ENCODE measurements at regions not wholly inside any gene's neighbourhood (a gene's known extent, or its start where the extent isn't known, plus 50 kb on each side); places are given as distances from the start of the nearest gene placed in this dataset.

- no peak for DNase-seq (ENCODE audit: low spot score)
These were observed 209.8 kb upstream of the CTAGE1 start for GRCh38 chr18:22627506-22627905.

- no peak for DNase-seq (ENCODE audit: low spot score)
These were observed 211.2 kb upstream of the CTAGE1 start for GRCh38 chr18:22628795-22629510.

DNA sequence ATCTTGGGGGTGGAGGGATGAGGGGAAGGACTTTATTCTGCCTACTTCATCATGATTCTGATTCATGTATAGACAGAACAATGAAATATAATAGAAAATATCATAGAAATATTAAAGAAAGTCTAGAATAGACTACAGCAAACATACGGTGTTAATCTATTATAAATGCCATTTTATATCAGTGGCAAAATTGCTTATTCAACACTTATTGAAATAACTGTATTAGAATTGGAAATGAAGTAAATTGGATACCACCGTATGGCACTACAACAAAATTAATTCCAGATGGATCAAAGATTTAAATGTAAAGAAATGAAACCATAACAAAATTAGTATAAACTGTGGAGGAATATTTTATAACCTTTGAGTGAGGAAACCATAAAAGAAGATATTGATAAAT is 213.3 kb upstream of the CTAGE1 start:
- DNase-seq (ENCODE audit: low spot score), result no peak

DNA sequence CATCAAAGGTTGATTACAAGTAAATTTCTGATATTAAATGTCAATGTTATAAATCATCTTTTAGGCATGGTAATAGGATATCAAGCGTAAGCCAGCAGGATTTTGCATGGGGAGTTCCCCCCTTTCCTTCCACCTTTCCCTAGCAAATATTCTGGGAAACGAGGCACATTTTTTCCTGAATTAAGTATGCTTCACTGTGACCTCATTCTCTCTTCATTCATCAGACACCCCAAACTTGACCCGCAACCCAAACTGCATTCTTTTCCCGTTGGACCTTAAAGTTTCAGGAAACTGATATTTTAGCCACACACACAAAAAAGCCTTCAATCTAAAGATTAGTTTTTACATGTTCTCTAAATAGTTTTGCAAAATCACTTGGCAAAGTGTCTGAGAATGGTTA is 214.5 kb upstream of the CTAGE1 start:
- no peak for DNase-seq (ENCODE audit: low spot score)

- DNase-seq (ENCODE audit: low spot score), result no peak
These were observed 216.7 kb upstream of the CTAGE1 start for GRCh38 chr18:22634464-22634863.

- no peak for DNase-seq (ENCODE audit: low spot score)
These were observed 220.1 kb upstream of the CTAGE1 start for GRCh38 chr18:22637787-22638186.

- no peak for DNase-seq (ENCODE audit: low spot score)
These were observed 221.3 kb upstream of the CTAGE1 start for GRCh38 chr18:22639026-22639463.

- DNase-seq (ENCODE audit: low spot score), result no peak
These were observed 221.8 kb upstream of the CTAGE1 start for GRCh38 chr18:22639561-22639960.

- no peak for DNase-seq (ENCODE audit: low spot score)
These were observed 222.6 kb upstream of the CTAGE1 start for GRCh38 chr18:22640281-22640842.

DNA sequence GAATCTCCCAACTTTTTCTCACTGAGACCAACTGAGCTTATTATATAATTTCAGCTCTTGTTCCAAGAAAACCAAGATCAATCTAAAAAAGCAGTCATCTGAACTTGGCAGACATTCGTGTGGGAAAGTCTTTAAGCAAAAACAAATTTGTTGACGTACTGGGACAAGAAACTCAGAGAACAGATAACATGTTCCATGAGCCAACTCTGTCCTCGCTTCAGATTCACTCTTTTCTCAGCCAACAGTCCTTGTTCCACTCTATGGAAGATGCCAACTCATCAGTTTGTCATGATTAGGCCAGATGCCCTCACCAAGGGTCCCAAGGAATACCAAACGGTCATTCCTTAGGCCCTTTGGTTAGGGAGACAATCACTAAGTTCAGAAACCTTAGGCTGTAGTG is 224.2 kb upstream of the CTAGE1 start:
- no peak for DNase-seq (ENCODE audit: low spot score)

GRCh38 chr18:22643731-22644130 is 226.0 kb upstream of the CTAGE1 start:
- DNase-seq (ENCODE audit: low spot score), result no peak

GRCh38 chr18:22650247-22650646 is 232.5 kb upstream of the CTAGE1 start:
- DNase-seq (ENCODE audit: low spot score), result no peak

DNA sequence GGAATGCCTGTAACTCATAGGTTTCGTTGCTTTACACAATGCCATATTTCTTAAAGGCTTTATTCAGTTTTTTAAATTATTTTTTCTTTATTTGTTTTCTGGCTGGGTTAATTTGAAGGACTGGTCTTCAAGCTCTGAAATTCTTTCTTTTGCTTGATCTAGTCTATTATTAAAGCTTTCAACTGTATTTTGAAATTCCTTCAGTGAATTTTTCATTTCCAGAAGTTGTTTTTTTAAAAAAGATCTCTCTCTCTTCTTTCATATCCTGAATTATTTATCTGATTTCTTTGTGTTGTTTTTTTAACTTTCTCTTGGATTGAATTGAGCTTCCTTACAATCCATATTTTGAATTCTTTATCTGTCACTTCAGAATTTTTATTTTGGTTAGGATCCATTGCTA is 239.9 kb upstream of the CTAGE1 start:
- DNase-seq (ENCODE audit: low spot score), result no peak

- DNase-seq (ENCODE audit: low spot score), result no peak
These were observed 240.6 kb upstream of the CTAGE1 start for GRCh38 chr18:22658318-22658717.

GRCh38 chr18:22663378-22663777 is 245.7 kb upstream of the CTAGE1 start:
- DNase-seq (ENCODE audit: low spot score), result no peak

- no peak for DNase-seq (ENCODE audit: low spot score)
These were observed 248.8 kb upstream of the CTAGE1 start for GRCh38 chr18:22666411-22666940.

GRCh38 chr18:22667156-22667555 is 249.4 kb upstream of the CTAGE1 start:
- no peak for DNase-seq (ENCODE audit: low spot score)

DNA sequence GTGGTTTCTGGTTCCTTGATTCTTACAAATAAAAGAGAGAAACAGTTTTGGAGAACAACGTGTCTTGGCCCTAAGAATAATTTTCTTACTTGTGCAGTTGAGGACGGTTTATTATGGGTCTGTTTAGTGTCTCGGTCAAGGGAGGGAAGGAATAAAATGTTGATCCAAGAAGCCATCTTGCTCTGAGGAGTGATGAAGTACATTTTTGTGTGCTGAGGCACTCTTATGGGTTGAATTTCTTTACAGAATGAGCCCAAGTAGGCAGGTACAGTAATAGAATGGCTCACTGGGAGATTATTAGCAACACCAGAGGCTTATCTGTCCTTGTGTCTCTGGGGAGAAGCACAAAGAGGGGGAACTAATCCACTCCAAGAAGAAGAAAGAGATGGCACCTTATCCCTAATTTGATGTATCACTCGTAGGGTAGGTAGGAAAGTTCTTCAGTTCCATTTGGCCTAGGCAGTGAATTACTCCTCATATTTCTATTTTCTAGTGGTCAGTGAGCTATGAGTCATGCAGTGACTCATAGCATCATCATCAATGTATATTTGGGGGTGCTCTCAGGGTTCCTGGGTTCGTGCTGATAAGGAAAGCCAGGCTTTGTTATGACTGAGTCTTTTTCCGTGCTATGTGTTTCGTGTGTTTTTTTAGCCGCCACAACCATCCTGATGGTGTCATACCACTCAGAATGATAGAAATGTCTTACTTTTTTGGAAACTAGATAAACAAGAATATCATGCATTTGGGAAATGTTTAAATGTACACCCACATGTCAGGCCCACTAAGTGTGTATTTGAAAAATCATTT is 250.1 kb upstream of the CTAGE1 start:
- DNase-seq (ENCODE audit: low spot score), result no peak

- DNase-seq (ENCODE audit: low spot score), result no peak
These were observed 250.8 kb upstream of the CTAGE1 start for GRCh38 chr18:22668496-22668895.

GRCh38 chr18:22670914-22671313 is 253.2 kb upstream of the CTAGE1 start:
- DNase-seq (ENCODE audit: low spot score), result no peak

DNA sequence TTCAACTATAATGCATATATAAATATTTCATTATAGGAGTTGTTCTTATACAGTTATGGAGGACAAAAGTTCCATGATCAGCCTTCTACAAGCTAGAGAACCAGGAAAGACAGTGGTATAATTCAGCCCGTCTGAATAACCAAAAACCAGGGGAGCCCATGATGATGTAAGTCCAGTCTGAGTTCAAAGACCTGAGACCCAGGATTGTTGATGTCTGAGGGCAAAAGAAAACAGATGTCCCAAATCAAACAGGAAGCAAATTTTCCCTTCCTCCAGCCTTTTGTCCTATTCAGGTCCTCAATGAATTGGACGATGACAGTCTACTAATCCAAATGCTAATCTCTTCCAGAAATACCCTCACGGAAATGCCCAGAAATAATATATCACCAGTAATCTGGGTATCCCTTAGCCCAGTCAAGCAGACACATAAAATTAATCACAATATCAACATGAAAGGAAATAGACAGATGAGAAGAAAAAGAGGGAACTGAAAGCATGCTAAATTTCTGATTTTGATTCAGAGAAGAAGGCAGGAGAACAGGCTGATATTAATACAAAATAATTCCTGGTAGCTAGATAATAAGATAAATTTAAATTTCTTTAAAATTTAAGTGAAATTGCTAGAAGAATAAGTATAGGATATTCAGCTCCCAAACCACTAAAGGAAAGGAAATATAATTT is 255.6 kb upstream of the CTAGE1 start:
- DNase-seq (ENCODE audit: low spot score), result no peak

DNA sequence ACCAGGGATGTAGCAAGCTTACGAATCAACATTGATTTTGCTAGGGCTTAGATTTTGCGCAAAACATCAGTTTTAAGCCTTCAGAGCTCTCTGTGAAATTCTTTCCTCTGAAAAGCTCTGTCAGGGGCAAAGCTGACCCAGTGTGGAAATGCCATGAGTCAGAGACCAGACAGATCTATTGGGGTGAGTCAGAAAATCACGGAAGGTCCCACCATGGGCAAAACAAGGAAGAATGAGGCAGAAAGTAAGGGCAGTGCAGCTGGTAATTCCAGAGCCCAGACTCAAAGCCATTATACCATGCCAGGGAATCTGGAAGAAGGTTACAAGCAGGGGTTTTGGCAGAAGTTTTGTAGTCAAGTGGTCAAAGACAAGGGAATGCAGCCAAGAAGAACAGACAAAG is 256.6 kb upstream of the CTAGE1 start:
- DNase-seq (ENCODE audit: low spot score), result no peak

All from D341Med (cell line).